Testis (tissue), 2 donors: ENCODE measurements at regions not wholly inside any gene's neighbourhood (a gene's known extent, or its start where the extent isn't known, plus 50 kb on each side); places are given as distances from the start of the nearest gene placed in this dataset.

Source experiments
- DNase-seq: peaks from one replicate; pipeline ENCODE4 v3.0.0-alpha.2; 2019
- H3K27ac ChIP-seq, 2 donors: fragments of 200-600 bp; sonication (generic); one replicate each; pipeline ENCODE4 v1.5.1; 2019
- H3K27me3 ChIP-seq: fragments of 200-600 bp; sonication (generic); one replicate; pipeline ENCODE4 v1.5.1; 2019
- H3K36me3 ChIP-seq: fragments of 200-600 bp; sonication (generic); one replicate; pipeline ENCODE4 v1.5.1; 2017; ENCODE audit warnings: low read depth; ENCODE audit errors: missing control alignments
- H3K4me1 ChIP-seq: fragments of 200-600 bp; sonication (generic); one replicate; pipeline ENCODE4 v1.5.1; 2019
- H3K4me3 ChIP-seq, 2 donors: fragments of 200-600 bp; sonication (generic); one replicate each; pipeline ENCODE4 v1.5.1; 2017 to 2019
- H3K9me3 ChIP-seq: fragments of 200-600 bp; sonication (generic); one replicate; pipeline ENCODE4 v1.5.1; 2017
- CTCF ChIP-seq, 3 experiments: fragments of 450-650 bp in 2 of 3; fragments of 200-600 bp in 1 of 3; sonication (generic) in 1 of 3; IDR thresholded peaks; one replicate each; pipeline ENCODE4 v1.5.1; 2016 to 2019; ENCODE audit warnings: antibody characterized with exemption in 3 of 3, mild to moderate bottlenecking in 2 of 3, moderate library complexity in 1 of 3
- POLR2A ChIP-seq: fragments of 450-650 bp; IDR thresholded peaks from one replicate; pipeline ENCODE4 v1.6.1; 2017; ENCODE audit warnings: antibody characterized with exemption, mild to moderate bottlenecking, moderate library complexity
- WGBS, 2 donors: methylation state at CpG; one replicate each; pipeline ENCODE4 v1.1.5; 2018; 5-methylcytosine and 5-hydroxymethylcytosine counted together
- intact Hi-C: fragments of 100-400 bp; cut with DNase I; formaldehyde crosslinking; loops from one replicate; pipeline ENCODE4 v1.15.1; 2023; ENCODE audit warnings: low total_unique reads

- H3K4me1 ChIP-seq: no peaks in the 10 kb centered on the region
- H3K9me3 ChIP-seq: no peaks in the 10 kb centered on the region
- intact Hi-C loops: no loop called here
- H3K27me3 ChIP-seq: no peaks in the 10 kb centered on the region
- no peak overlapping the region for H3K27ac ChIP-seq
- no peak for DNase-seq
- WGBS, 2 donors: 89 to 93% methylated on average over 8 of the region's 8 CpGs
- no peak overlapping the region for H3K4me3 ChIP-seq
- no peaks in the 10 kb centered on the region for H3K36me3 ChIP-seq
- TF ChIP-seq POLR2A: no peak
- TF ChIP-seq CTCF (IDR thresholded peaks at IDR 0.05): no peak
Observed at GRCh38 chr5:99706160-99706559, 777.4 kb upstream of the CHD1 start.

GRCh38 chr5:99702565-99702964 is 773.8 kb upstream of the CHD1 start:
- WGBS, 2 donors: 89 to 91% methylated on average over 5 of the region's 5 CpGs
- Histone ChIP-seq H3K9me3 (no peaks in the 10 kb centered on the region), H3K4me1 (no peaks in the 10 kb centered on the region), H3K27ac (no peak overlapping the region), H3K27me3 (no peaks in the 10 kb centered on the region), H3K36me3 (no peaks in the 10 kb centered on the region), H3K4me3 (no peak overlapping the region)
- TF ChIP-seq POLR2A: no peak
- TF ChIP-seq CTCF (IDR thresholded peaks at IDR 0.05): no peak
- DNase-seq: no peak
- intact Hi-C loops: no loop called here

- Histone ChIP-seq H3K4me1 (no peaks in the 10 kb centered on the region), H3K36me3 (no peaks in the 10 kb centered on the region), H3K27ac (no peak overlapping the region), H3K9me3 (no peaks in the 10 kb centered on the region), H3K27me3 (no peaks in the 10 kb centered on the region), H3K4me3 (no peak overlapping the region)
- intact Hi-C loops: no loop called here
- 72 to 77% methylated on average over 10 of the region's 10 CpGs for WGBS, 2 donors
- DNase-seq: no peak
- no peak for TF ChIP-seq CTCF (IDR thresholded peaks at IDR 0.05)
- no peak for TF ChIP-seq POLR2A
Observed at GRCh38 chr5:99694884-99695283, 766.1 kb upstream of the CHD1 start.

DNA sequence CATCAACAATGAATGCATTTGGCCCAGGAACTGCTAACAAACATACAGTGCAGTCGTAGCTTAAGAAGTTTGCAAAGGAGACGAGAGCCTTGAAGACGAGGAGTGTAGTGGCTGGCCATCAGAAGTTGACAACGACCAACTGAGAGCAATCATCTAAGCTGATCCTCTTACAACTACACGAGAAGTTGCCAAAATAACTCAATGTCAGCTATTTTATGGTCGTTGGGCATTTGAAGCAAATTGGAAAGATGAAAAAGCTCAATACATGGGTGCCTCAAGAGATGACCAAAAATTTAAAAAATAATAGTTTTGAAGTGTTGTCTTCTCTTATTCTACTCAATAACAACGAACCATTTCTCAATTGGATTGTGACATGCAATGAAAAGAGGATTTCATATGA is 757.7 kb upstream of the CHD1 start:
- no peaks in the 10 kb centered on the region for H3K36me3 ChIP-seq
- H3K4me1 ChIP-seq: no peaks in the 10 kb centered on the region
- no peak overlapping the region for H3K4me3 ChIP-seq
- H3K9me3 ChIP-seq: no peaks in the 10 kb centered on the region
- TF ChIP-seq CTCF (IDR thresholded peaks at IDR 0.05) (no peak), POLR2A (no peak)
- H3K27ac ChIP-seq: no peak overlapping the region
- WGBS, 2 donors: 87 to 89% methylated on average over 7 of the region's 7 CpGs
- intact Hi-C loops: no loop called here
- H3K27me3 ChIP-seq: no peaks in the 10 kb centered on the region
- DNase-seq: no peak

GRCh38 chr5:99675974-99676373 is 747.2 kb upstream of the CHD1 start:
- intact Hi-C loops: no loop called here
- Histone ChIP-seq H3K9me3 (no peaks in the 10 kb centered on the region), H3K27ac (no peak overlapping the region), H3K36me3 (no peaks in the 10 kb centered on the region), H3K4me1 (no peaks in the 10 kb centered on the region), H3K4me3 (no peak overlapping the region), H3K27me3 (no peaks in the 10 kb centered on the region)
- DNase-seq: no peak
- TF ChIP-seq CTCF (IDR thresholded peaks at IDR 0.05) (no peak), POLR2A (no peak)
- WGBS, 2 donors: 80 to 83% methylated on average over 6 of the region's 6 CpGs
